Ishikawa (cell line): ENCODE measurements at regions not wholly inside any gene's neighbourhood (a gene's known extent, or its start where the extent isn't known, plus 50 kb on each side); places are given as distances from the start of the nearest gene placed in this dataset.

Experiments used
- CEBPB ChIP-seq: IDR thresholded peaks from 2 replicates; pipeline ENCODE4 v1.6.1; 2012
- EP300 ChIP-seq: IDR thresholded peaks from 2 replicates; pipeline ENCODE4 v1.6.1; 2012; ENCODE audit warnings: borderline replicate concordance
- RAD21 ChIP-seq: IDR thresholded peaks from 2 replicates; pipeline ENCODE4 v1.6.1; 2012; ENCODE audit warnings: low read depth
- TF ChIP-seq, protein P1 (sequence below): IDR thresholded peaks from 2 replicates; pipeline ENCODE4 v1.6.1; 2012; ENCODE audit warnings: low read depth, mild to moderate bottlenecking
- TF ChIP-seq, protein P2 (sequence below): IDR thresholded peaks from 2 replicates; pipeline ENCODE4 v1.6.1; 2012
- TF ChIP-seq, protein P3 (sequence below): IDR thresholded peaks from 2 replicates; pipeline ENCODE4 v1.6.1; 2012

DNA sequence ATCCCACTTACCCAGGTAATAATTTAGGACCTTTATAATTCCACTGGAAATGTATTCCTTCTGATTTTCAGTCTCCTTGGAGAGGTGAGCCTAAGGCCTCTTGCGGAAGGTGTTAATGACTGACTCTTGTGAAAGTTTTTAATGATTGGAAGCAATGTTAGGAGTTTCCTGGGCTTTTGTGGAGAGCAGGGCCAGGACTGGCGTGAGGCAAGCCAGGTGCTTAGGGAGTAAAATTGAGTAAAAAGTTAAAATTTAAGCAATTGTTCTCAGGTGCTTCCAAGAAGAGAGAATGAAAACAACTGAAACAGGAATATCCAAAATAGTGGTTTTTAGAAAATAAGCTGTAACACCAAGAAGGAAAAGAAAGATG, 130.6 kb upstream of the TGFBR2 start:
- TF ChIP-seq CEBPB: no peak
- TF ChIP-seq, protein P1, sequence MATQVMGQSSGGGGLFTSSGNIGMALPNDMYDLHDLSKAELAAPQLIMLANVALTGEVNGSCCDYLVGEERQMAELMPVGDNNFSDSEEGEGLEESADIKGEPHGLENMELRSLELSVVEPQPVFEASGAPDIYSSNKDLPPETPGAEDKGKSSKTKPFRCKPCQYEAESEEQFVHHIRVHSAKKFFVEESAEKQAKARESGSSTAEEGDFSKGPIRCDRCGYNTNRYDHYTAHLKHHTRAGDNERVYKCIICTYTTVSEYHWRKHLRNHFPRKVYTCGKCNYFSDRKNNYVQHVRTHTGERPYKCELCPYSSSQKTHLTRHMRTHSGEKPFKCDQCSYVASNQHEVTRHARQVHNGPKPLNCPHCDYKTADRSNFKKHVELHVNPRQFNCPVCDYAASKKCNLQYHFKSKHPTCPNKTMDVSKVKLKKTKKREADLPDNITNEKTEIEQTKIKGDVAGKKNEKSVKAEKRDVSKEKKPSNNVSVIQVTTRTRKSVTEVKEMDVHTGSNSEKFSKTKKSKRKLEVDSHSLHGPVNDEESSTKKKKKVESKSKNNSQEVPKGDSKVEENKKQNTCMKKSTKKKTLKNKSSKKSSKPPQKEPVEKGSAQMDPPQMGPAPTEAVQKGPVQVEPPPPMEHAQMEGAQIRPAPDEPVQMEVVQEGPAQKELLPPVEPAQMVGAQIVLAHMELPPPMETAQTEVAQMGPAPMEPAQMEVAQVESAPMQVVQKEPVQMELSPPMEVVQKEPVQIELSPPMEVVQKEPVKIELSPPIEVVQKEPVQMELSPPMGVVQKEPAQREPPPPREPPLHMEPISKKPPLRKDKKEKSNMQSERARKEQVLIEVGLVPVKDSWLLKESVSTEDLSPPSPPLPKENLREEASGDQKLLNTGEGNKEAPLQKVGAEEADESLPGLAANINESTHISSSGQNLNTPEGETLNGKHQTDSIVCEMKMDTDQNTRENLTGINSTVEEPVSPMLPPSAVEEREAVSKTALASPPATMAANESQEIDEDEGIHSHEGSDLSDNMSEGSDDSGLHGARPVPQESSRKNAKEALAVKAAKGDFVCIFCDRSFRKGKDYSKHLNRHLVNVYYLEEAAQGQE: no peak
- TF ChIP-seq, protein P2, sequence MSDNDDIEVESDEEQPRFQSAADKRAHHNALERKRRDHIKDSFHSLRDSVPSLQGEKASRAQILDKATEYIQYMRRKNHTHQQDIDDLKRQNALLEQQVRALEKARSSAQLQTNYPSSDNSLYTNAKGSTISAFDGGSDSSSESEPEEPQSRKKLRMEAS: no peak
- no peak for TF ChIP-seq EP300
- TF ChIP-seq, protein P3, sequence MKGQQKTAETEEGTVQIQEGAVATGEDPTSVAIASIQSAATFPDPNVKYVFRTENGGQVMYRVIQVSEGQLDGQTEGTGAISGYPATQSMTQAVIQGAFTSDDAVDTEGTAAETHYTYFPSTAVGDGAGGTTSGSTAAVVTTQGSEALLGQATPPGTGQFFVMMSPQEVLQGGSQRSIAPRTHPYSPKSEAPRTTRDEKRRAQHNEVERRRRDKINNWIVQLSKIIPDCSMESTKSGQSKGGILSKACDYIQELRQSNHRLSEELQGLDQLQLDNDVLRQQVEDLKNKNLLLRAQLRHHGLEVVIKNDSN: no peak
- no peak for TF ChIP-seq RAD21
